Left colon (tissue), 2 donors: ENCODE measurements at regions not wholly inside any gene's neighbourhood (a gene's known extent, or its start where the extent isn't known, plus 50 kb on each side); places are given as distances from the start of the nearest gene placed in this dataset.

Experiments
- ATAC-seq: fragments of 200-7000 bp; cut with Tn5 transposase; one replicate; pipeline ENCODE4 v1.9.1; 2020; ENCODE audit warnings: mild to moderate bottlenecking, moderate library complexity
- DNase-seq, 2 donors: peaks; one replicate each; pipeline ENCODE4 v3.0.0-alpha.2; 2020
- intact Hi-C, 2 donors: fragments of 100-400 bp; cut with DNase I in 1 of 2; cut with micrococcal nuclease in 1 of 2; formaldehyde crosslinking; loops; one replicate each; pipeline versions ENCODE4 v1.11.2 to v1.14.0; 2022; cut with DNase I, micrococcal nuclease
- donor health status: DM: no; HTN: no; CAD: no.
- donor health status: DM: yes; HTN: yes; CAD: no.

DNA sequence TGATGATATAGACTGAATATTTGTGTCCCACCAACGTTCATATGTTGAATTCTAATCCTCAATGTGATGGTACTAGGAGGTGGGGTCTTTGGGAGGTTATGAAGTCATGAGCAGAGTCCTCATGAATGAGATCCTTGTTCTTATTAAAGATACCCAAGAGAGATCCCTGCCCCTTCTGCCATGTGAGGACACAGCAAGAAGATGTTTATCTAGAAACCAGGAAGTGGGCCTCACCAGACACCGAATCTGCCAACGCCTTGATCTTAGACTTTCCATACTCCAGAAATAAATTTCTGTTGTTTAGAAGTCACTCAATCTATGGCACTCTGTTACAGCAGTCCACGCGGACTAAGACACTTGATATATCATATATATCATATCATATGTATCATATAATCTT lies 67.7 kb upstream of the GCM1 start:
- no peak for ATAC-seq
- no peak for DNase-seq
- intact Hi-C loops: no loop called here

DNA sequence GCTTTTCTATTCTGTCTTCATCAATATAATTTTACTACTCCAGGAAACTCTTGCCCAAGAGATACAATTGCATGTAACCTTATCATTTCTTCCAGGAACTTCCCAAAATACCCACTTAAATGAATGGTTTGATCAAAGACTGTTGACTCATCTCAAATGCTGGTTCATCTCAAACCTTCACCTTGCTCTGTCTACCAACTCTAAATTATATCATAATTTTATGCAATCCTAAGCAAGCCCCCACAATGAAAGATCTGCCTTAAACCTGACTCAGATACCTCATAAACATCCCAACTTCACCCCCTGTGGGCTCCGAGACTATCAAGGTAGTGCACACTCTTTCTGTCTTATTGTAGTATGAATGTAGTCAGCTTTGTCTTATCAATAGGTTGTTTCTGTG lies 65.5 kb upstream of the GCM1 start:
- DNase-seq (no peak), ATAC-seq (no peak)
- intact Hi-C loops: no loop called here

DNA sequence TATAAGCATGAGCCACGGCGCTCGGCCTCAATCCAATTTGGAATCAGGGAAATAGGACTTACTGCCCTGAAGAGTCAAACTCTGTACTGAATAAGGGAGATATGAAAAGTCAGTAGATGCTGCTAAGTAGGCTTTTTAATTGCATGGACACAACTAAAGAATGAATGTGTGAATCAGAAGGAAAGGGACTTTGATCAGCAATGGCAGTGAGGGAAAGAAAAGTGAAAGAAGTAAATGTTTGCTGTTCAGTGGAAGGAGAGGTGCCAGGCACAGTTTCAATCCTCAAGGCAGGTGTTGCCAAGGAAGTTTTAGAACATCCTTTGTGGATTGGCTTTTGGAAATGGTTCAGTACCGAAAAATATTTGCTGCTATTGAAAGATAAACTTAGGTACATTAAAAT lies 62.2 kb upstream of the GCM1 start:
- ATAC-seq (peak; percentile 39), DNase-seq (no peak)
- intact Hi-C loops: no loop called here

- DNase-seq (no peak), ATAC-seq (no peak)
- intact Hi-C loops: no loop called here
Observed at GRCh38 chr6:53209681-53210080, 61.0 kb upstream of the GCM1 start.

DNA sequence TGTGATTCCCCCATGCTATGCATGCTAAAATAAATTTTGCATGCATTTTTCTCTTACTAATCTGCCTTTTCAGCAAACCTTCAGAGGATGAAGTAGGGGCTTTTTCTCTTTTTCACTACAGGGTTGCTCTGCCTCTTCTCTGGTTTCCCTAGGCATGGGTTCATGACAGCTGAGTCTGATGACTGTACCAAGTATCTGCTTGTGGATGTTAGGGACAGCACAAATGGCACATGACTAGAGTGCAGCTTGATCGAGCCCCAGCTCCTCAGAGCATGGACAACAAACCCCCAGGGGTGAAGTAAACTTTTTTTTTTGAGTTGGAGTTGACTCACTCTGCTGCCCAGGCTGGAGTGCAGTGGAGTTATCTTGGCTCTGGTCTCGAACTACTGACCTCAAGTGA lies 57.1 kb upstream of the GCM1 start:
- no peak for ATAC-seq
- no peak for DNase-seq
- intact Hi-C loops: no loop called here

DNA sequence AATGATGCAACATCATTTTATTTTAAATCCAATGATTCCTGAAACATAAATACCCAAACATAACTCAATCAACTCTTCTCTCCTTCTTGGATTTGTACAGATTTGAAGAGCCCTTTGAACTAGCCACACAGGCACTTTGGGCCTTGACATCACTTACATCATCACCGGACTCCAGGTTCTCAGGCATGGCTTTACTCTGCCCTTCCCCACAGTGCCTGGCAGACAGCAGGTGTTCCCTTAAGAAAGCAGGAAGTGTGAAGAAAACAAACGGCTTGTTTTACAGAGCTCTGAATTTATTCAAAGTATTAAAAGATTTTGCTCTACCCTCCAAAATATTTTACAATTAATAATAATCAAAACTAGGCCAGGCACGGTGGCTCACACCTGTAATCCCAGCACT lies 54.8 kb upstream of the GCM1 start:
- no peak for DNase-seq
- intact Hi-C loops: no loop called here
- ATAC-seq: no peak

DNA sequence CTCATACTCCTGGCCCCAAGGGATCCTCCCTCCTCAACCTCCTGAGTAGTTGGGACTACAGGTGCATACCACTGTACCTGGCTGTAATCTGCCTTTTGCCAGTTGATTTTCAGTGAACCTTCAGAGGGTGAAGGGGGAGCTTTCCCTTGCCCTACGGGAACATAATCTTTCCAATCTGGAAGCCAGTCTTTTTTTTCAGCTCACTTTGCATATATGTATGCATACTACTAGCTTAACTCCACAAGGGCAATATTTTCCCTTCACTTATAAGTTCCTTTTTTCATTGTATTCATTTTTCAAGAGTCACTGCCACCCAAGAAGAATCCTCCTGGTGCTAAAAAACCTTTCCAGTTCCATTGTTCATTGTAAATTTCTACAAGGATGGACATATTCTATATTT lies 53.4 kb upstream of the GCM1 start:
- no peak for ATAC-seq
- DNase-seq: no peak
- intact Hi-C loops: no loop called here

DNA sequence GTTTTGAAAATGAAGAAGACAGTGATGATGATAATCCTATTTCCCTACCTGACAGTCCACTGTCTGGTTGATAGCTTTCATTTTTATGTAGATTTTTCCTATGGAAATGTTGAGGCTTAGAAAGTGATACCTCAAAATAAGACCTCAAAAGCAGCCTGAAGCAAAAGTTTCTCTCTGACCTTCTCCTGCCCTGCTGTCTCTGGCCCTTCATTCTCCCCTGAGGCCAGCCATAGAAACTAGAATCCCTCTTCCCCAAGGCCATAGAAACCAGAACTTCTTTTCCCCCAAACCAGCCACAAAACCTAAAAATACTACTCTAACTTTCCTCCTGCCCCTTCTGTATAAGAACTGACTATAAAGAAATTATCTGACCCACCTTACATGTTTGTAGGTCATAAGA lies 52.6 kb upstream of the GCM1 start:
- intact Hi-C loops: no loop called here
- ATAC-seq: no peak
- DNase-seq: no peak

DNA sequence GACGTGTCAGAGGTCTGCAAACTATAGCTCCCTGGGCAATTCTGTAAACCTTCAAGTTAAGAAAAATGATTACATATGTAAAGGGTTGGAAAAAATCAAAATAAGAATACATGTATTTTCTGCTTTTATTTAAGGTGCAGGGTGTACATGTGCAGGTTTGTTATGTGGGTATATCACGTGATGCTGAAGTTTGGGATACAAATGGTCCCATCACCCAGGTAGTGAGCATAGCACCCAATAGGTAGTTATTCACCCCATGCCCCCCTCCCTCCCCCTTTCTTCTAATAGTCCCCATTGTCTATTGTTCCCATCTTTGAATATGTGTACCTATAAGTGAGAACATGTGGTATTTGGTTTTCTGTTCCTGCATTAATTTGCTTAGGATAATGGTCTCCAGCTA lies 51.1 kb upstream of the GCM1 start:
- intact Hi-C loops: no loop called here
- ATAC-seq (no peak), DNase-seq (no peak)

DNA sequence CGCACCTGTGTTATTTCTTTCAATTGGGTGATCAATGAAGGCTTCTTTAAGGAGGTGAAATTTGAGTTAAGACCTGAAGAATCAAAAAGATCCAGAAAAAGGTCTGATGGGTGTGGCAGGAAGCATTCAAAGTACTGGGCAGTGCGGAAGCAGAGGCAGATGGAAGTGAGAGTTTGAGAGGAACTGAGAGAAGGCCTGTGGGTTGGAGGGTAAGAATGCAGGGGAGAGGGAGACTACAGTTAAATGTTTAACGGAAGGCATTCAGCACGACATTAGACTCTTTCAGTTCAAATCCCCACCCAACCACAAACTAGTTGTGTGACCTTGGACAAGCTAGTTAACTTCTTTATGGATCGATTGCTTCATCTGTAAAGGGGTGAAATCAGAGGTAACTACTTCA lies 50.5 kb upstream of the GCM1 start:
- DNase-seq (no peak), ATAC-seq (no peak)
- intact Hi-C loops: no loop called here
